SK-N-SH (cell line): ENCODE measurements at regions not wholly inside any gene's neighbourhood (a gene's known extent, or its start where the extent isn't known, plus 50 kb on each side); places are given as distances from the start of the nearest gene placed in this dataset.
A peak's percentile ranks its signal among the peaks of the same experiment; 100 is the strongest.

Experiments used
- CTCF ChIA-PET: fragments of 300-600, 350-600 bp; formaldehyde crosslinking; extraction: SDS; loops from one replicate; lab custom pipeline; 2021; lab: Yijun Ruan, JAX
- POLR2A ChIA-PET: fragments of 350-600 bp; sonication (Branson Sonifier 250); formaldehyde crosslinking; extraction: SDS; loops from one replicate; lab custom pipeline; 2020; ENCODE audit warnings: antibody characterized with exemption, inconsistent platforms; lab: Yijun Ruan, JAX
- DNase-seq: peaks from one replicate; pipeline ENCODE4 v3.0.0; 2012
- H2AFZ ChIP-seq: fragments of 200-600 bp; sonication (generic); 2 replicates; pipeline ENCODE4 v1.8.1; 2016; ENCODE audit warnings: antibody characterized with exemption, mild to moderate bottlenecking, low read depth
- H3F3A ChIP-seq: fragments of 200-600 bp; sonication (generic); replicated peaks from 2 replicates; pipeline ENCODE3; 2016; ENCODE audit warnings: antibody characterized with exemption, mild to moderate bottlenecking; ENCODE audit not compliant: insufficient read depth
- H3K27ac ChIP-seq, 2 experiments: fragments of 200-500 bp in 1 of 2; fragments of 200-600 bp in 1 of 2; sonication (Bioruptor generic) in 1 of 2; sonication (generic), shearing (Covaris generic) in 1 of 2; 2 replicates each; pipeline versions ENCODE4 v1.5.1 to v1.6.1; 2014 to 2016; ENCODE audit warnings: low read depth in 2 of 2, inconsistent platforms in 1 of 2, low read length in 1 of 2, mild to moderate bottlenecking in 1 of 2, mixed read lengths in 1 of 2
- H3K27me3 ChIP-seq: fragments of 200-600 bp; sonication (generic), shearing (Covaris generic); 2 replicates; pipeline ENCODE4 v1.6.1; 2016; ENCODE audit warnings: mixed run types; ENCODE audit not compliant: insufficient read depth
- H3K36me3 ChIP-seq, 2 experiments: fragments of 200-500 bp in 1 of 2; fragments of 200-600 bp in 1 of 2; sonication (Bioruptor generic) in 1 of 2; sonication (generic) in 1 of 2; replicated peaks in 1 of 2; 2 replicates each; pipeline versions ENCODE3 to v1.5.1; 2014 to 2016; ENCODE audit warnings: low read length in 1 of 2, mild to moderate bottlenecking in 1 of 2; ENCODE audit not compliant: insufficient read depth in 2 of 2, control insufficient read depth in 1 of 2
- H3K4me1 ChIP-seq, 2 experiments: fragments of 200-500 bp in 1 of 2; fragments of 200-600 bp in 1 of 2; sonication (Bioruptor generic) in 1 of 2; sonication (generic), shearing (Covaris generic) in 1 of 2; 2 replicates each; pipeline versions ENCODE4 v1.5.1 to v1.6.1; 2014 to 2016; ENCODE audit warnings: low read depth in 1 of 2, low read length in 1 of 2, mixed run types in 1 of 2; ENCODE audit not compliant: insufficient read depth in 2 of 2, control insufficient read depth in 1 of 2
- H3K4me2 ChIP-seq: fragments of 200-600 bp; sonication (generic), shearing (Covaris generic); 2 replicates; pipeline ENCODE4 v1.6.1; 2017; ENCODE audit warnings: mixed run types
- H3K4me3 ChIP-seq, 2 experiments: fragments of 200-500 bp in 1 of 2; fragments of 200-600 bp in 1 of 2; sonication (Bioruptor generic) in 1 of 2; sonication (generic), shearing (Covaris generic) in 1 of 2; 2 replicates each; pipeline versions ENCODE4 v1.5.1 to v1.8.1; 2014 to 2016; ENCODE audit warnings: low read depth in 2 of 2, inconsistent platforms in 1 of 2, low read length in 1 of 2, mild to moderate bottlenecking in 1 of 2, mixed read lengths in 1 of 2, moderate library complexity in 1 of 2
- H3K79me2 ChIP-seq: fragments of 200-600 bp; sonication (generic); 2 replicates; pipeline ENCODE4 v1.8.1; 2017; ENCODE audit warnings: mild to moderate bottlenecking; ENCODE audit not compliant: insufficient read depth
- H3K9ac ChIP-seq: fragments of 200-600 bp; sonication (generic); 2 replicates; pipeline ENCODE4 v1.6.1; 2017; ENCODE audit warnings: mixed run types
- H3K9me2 ChIP-seq: fragments of 200-600 bp; sonication (generic); 2 replicates; pipeline ENCODE4 v1.6.1; 2017; ENCODE audit warnings: mixed run types
- H3K9me3 ChIP-seq: fragments of 200-600 bp; sonication (generic); 2 replicates; pipeline ENCODE4 v1.6.1; 2017; ENCODE audit warnings: mixed run types, mild to moderate bottlenecking, moderate library complexity
- H4K20me1 ChIP-seq: fragments of 200-600 bp; sonication (generic); 2 replicates; pipeline ENCODE4 v1.6.1; 2017; ENCODE audit warnings: mild to moderate bottlenecking, mixed run types; ENCODE audit not compliant: insufficient read depth
- CHD2 ChIP-seq: fragments of 150-350 bp; IDR thresholded peaks from 2 replicates; pipeline ENCODE4 v1.6.1; 2018; ENCODE audit warnings: low read length; ENCODE audit not compliant: partially characterized antibody
- FOXJ3 ChIP-seq: sonication (generic); formaldehyde crosslinking; IDR thresholded peaks from 2 replicates; pipeline ENCODE4 v1.5.1; 2020; ENCODE audit warnings: mild to moderate bottlenecking, missing genetic modification reagents
- FOXM1 ChIP-seq: IDR thresholded peaks from 2 replicates; pipeline ENCODE4 v1.4.0; 2012; ENCODE audit warnings: low read depth, mild to moderate bottlenecking
- GABPA ChIP-seq: IDR thresholded peaks from 2 replicates; pipeline ENCODE4 v1.4.0; 2012; ENCODE audit warnings: low read depth, mild to moderate bottlenecking
- GATA2 ChIP-seq: sonication (generic); formaldehyde crosslinking; IDR thresholded peaks from 2 replicates; pipeline ENCODE4 v1.5.0; 2020; ENCODE audit warnings: mild to moderate bottlenecking, missing genetic modification reagents
- JUND ChIP-seq: IDR thresholded peaks from 2 replicates; pipeline ENCODE4 v1.4.0; 2012
- MAX ChIP-seq: IDR thresholded peaks from 2 replicates; pipeline ENCODE4 v1.4.0; 2012; ENCODE audit warnings: low read depth
- MEF2A ChIP-seq: IDR thresholded peaks from 2 replicates; pipeline ENCODE4 v1.4.0; 2012; ENCODE audit warnings: low read depth, borderline replicate concordance
- MXI1 ChIP-seq: IDR thresholded peaks from 2 replicates; pipeline ENCODE4 v1.6.1; 2012; ENCODE audit warnings: mild to moderate bottlenecking, low read depth, low read length, improper control_type of control experiment
- NFIC ChIP-seq: IDR thresholded peaks from 2 replicates; pipeline ENCODE4 v1.4.0; 2012; ENCODE audit warnings: borderline replicate concordance
- POLR2AphosphoS5 ChIP-seq: IDR thresholded peaks from 2 replicates; pipeline ENCODE4 v1.6.1; 2012; ENCODE audit warnings: low read depth, low read length
- RCOR1 ChIP-seq: fragments of 150-350 bp; IDR thresholded peaks from 2 replicates; pipeline ENCODE4 v1.6.1; 2017; ENCODE audit warnings: antibody characterized with exemption, low read length
- REST ChIP-seq: IDR thresholded peaks from 2 replicates; pipeline ENCODE4 v1.6.1; 2012; ENCODE audit warnings: mild to moderate bottlenecking, low read depth, low read length, moderate library complexity
- RFX5 ChIP-seq: IDR thresholded peaks from 2 replicates; pipeline ENCODE4 v1.6.1; 2012; ENCODE audit warnings: mild to moderate bottlenecking, improper control_type of control experiment, low read length
- SMC3 ChIP-seq: IDR thresholded peaks from 2 replicates; pipeline ENCODE4 v1.6.1; 2012; ENCODE audit warnings: low read depth, low read length, improper control_type of control experiment
- TCF12 ChIP-seq: IDR thresholded peaks from 2 replicates; pipeline ENCODE4 v1.4.0; 2012
- TEAD4 ChIP-seq: IDR thresholded peaks from 2 replicates; pipeline ENCODE4 v1.4.0; 2012; ENCODE audit warnings: mild to moderate bottlenecking, borderline replicate concordance; ENCODE audit not compliant: insufficient read depth
- USF1 ChIP-seq: IDR thresholded peaks from 2 replicates; pipeline ENCODE4 v1.4.0; 2012; ENCODE audit warnings: low read depth, borderline replicate concordance
- USF2 ChIP-seq: fragments of 150-350 bp; IDR thresholded peaks from 2 replicates; pipeline ENCODE4 v1.6.1; 2017; ENCODE audit warnings: antibody characterized with exemption, low read length, low read depth, borderline replicate concordance
- ZBTB33 ChIP-seq: IDR thresholded peaks from 2 replicates; pipeline ENCODE4 v1.4.0; 2012; ENCODE audit warnings: low read depth, borderline replicate concordance
- WGBS: methylation state at CpG from one replicate; pipeline ENCODE4 v1.1.6; 2017; ENCODE audit warnings: low lambda C conversion rate; 5-methylcytosine and 5-hydroxymethylcytosine counted together

GRCh38 chr4:127578491-127578890 is 54.3 kb upstream of the INTU start:
- Histone ChIP-seq H3K9me2 (no peaks in the 10 kb centered on the region), H3K36me3 (no peaks in the 10 kb centered on the region), H3F3A (no peaks in the 10 kb centered on the region), H3K4me3 (no peak overlapping the region), H3K9ac (no peak overlapping the region), H4K20me1 (no peaks in the 10 kb centered on the region), H2AFZ (no peak overlapping the region), H3K4me2 (no peak overlapping the region), H3K79me2 (no peaks in the 10 kb centered on the region), H3K4me1 (no peaks in the 10 kb centered on the region), H3K9me3 (no peaks in the 10 kb centered on the region), H3K27ac (no peak overlapping the region), H3K27me3 (no peaks in the 10 kb centered on the region; the same call in 1 of the 2 replicates)
- POLR2A ChIA-PET = no interaction called here
- WGBS = 3% methylated on average over 3 of the region's 3 CpGs
- DNase-seq = no peak
- CTCF ChIA-PET = interaction anchor here (2.4 kb wide), 1 partner anchor 9 kb away, joined by 11 read pairs; no protein-coding TSS in a partner anchor
- no peak for TF ChIP-seq USF2
- TF ChIP-seq ZBTB33 = no peak
- no peak for TF ChIP-seq MXI1
- TF ChIP-seq MEF2A = no peak
- no peak for TF ChIP-seq USF1
- TF ChIP-seq GATA2 (CRISPR knock-in tag) = no peak
- no peak for TF ChIP-seq MAX
- TF ChIP-seq SMC3 = no peak

- Histone ChIP-seq H3K27ac (no peak overlapping the region), H3K9ac (no peak overlapping the region), H3K4me3 (no peak overlapping the region), H3K79me2 (no peaks in the 10 kb centered on the region), H3K4me1 (no peaks in the 10 kb centered on the region), H3K36me3 (no peaks in the 10 kb centered on the region), H3K27me3 (no peaks in the 10 kb centered on the region; the same call in 1 of the 2 replicates), H3K4me2 (no peak overlapping the region), H4K20me1 (no peaks in the 10 kb centered on the region), H2AFZ (peak overlapping the region; percentile 70; the same call in 1 of the 2 replicates), H3K9me3 (no peaks in the 10 kb centered on the region), H3F3A (no peaks in the 10 kb centered on the region), H3K9me2 (no peaks in the 10 kb centered on the region)
- no peak for DNase-seq
- POLR2A ChIA-PET = no interaction called here
- WGBS = 36% methylated on average over 7 of the region's 7 CpGs
- CTCF ChIA-PET = interaction anchor here (0.6 to 2.4 kb wide), 2 partner anchors 8 to 388 kb away, joined by 3 to 11 read pairs; no protein-coding TSS in a partner anchor
- TF ChIP-seq USF2 (no peak), TEAD4 (no peak), RCOR1 (no peak), JUND (no peak), REST (no peak), USF1 (no peak), CHD2 (no peak), FOXM1 (no peak), POLR2AphosphoS5 (no peak), FOXJ3 (CRISPR knock-in tag) (no peak), GABPA (no peak), TCF12 (no peak), NFIC (no peak), RFX5 (no peak)
These were observed 53.8 kb upstream of the INTU start for GRCh38 chr4:127578967-127579366.
